B cell (primary cell): ENCODE measurements at regions not wholly inside any gene's neighbourhood (a gene's known extent, or its start where the extent isn't known, plus 50 kb on each side); places are given as distances from the start of the nearest gene placed in this dataset.

Experiments
- ATAC-seq: fragments of 200-7000 bp; cut with Tn5 transposase; one replicate; pipeline ENCODE4 v1.10.0; 2021; ENCODE audit warnings: low read depth, mild to moderate bottlenecking, moderate number of reproducible peaks, moderate library complexity
- CTCF ChIA-PET: fragments of 350-600 bp; sonication (Branson Sonifier 250); formaldehyde crosslinking; loops from one replicate; lab custom pipeline; 2021; ENCODE audit warnings: antibody characterized with exemption, inconsistent platforms; lab: Charles Lee
- POLR2A ChIA-PET: fragments of 350-600 bp; sonication (Branson Sonifier 250); formaldehyde crosslinking; loops from one replicate; lab custom pipeline; 2021; ENCODE audit warnings: antibody characterized with exemption; lab: Charles Lee
- DNase-seq: peaks from one replicate; pipeline ENCODE4 v3.0.0; 2013
- H2AFZ ChIP-seq: 2 replicates; pipeline ENCODE4 v1.6.1; 2012; ENCODE audit warnings: mild to moderate bottlenecking, low read depth, low read length; ENCODE audit not compliant: insufficient read depth, poor library complexity, severe bottlenecking
- H3K27ac ChIP-seq, 2 donors: 1 replicate in 1 of 2; 2 replicates in 1 of 2; pipeline ENCODE4 v1.5.1; 2012 to 2013; ENCODE audit warnings: low read length in 2 of 2, mild to moderate bottlenecking in 2 of 2, moderate library complexity in 1 of 2
- H3K27me3 ChIP-seq, 4 experiments: fragments of 200-600 bp in 1 of 4; sonication (generic) in 1 of 4; replicated peaks in 1 of 4; 1 replicate in 2 of 4; 2 replicates in 2 of 4; pipeline versions ENCODE4 v1.6.1 to v1.7.0; 2013 to 2016; ENCODE audit warnings: low read length in 3 of 4, mild to moderate bottlenecking in 2 of 4, mixed read lengths in 1 of 4, moderate library complexity in 1 of 4; ENCODE audit not compliant: insufficient read depth in 4 of 4, control insufficient read depth in 3 of 4; ENCODE audit errors: control extremely low read depth in 1 of 4
- H3K36me3 ChIP-seq, 2 experiments: replicated peaks in 1 of 2; 1 replicate in 1 of 2; 2 replicates in 1 of 2; pipeline versions ENCODE4 v1.6.1 to v1.7.1; 2013; ENCODE audit warnings: low read length in 1 of 2; ENCODE audit not compliant: insufficient read depth in 2 of 2, control insufficient read depth in 1 of 2; ENCODE audit errors: control extremely low read depth in 1 of 2, extremely low read depth in 1 of 2
- H3K4me1 ChIP-seq, 2 donors: fragments of 200-600 bp in 1 of 2; sonication (generic) in 1 of 2; 1 replicate in 1 of 2; 2 replicates in 1 of 2; pipeline versions ENCODE4 v1.5.1 to v1.6.1; 2013 to 2017; ENCODE audit warnings: low read length in 2 of 2; ENCODE audit not compliant: control insufficient read depth in 2 of 2, insufficient read depth in 2 of 2
- H3K4me2 ChIP-seq: replicated peaks from 2 replicates; pipeline ENCODE3; 2012; ENCODE audit warnings: mild to moderate bottlenecking, low read depth, low read length; ENCODE audit not compliant: poor library complexity, severe bottlenecking
- H3K4me3 ChIP-seq, 5 experiments: fragments of 200-600 bp in 1 of 5; sonication (generic) in 1 of 5; 1 replicate in 3 of 5; 2 replicates in 2 of 5; pipeline versions ENCODE4 v1.5.1 to v1.7.0; 2011 to 2016; ENCODE audit warnings: low read length in 4 of 5, mild to moderate bottlenecking in 4 of 5, low read depth in 2 of 5, control low read depth in 1 of 5, moderate library complexity in 1 of 5; ENCODE audit not compliant: insufficient read depth in 1 of 5; ENCODE audit errors: control extremely low read depth in 1 of 5, extremely low read depth in 1 of 5
- H3K79me2 ChIP-seq: fragments of 200-600 bp; sonication (generic); one replicate; pipeline ENCODE4 v1.6.0; 2016; ENCODE audit warnings: low read length; ENCODE audit not compliant: control insufficient read depth, insufficient read depth
- H3K9ac ChIP-seq: fragments of 200-600 bp; sonication (generic); 2 replicates; pipeline ENCODE4 v1.6.1; 2017; ENCODE audit warnings: mild to moderate bottlenecking, low read length, moderate library complexity
- H3K9me3 ChIP-seq, 3 donors: one replicate each; pipeline versions ENCODE4 v1.6.1 to v1.7.1; 2013; ENCODE audit warnings: low read length in 2 of 3; ENCODE audit not compliant: control insufficient read depth in 2 of 3, insufficient read depth in 1 of 3; ENCODE audit errors: control extremely low read depth in 1 of 3
- H4K20me1 ChIP-seq: 2 replicates; pipeline ENCODE4 v1.6.0; 2012; ENCODE audit warnings: mild to moderate bottlenecking, low read length; ENCODE audit not compliant: insufficient read depth, control insufficient read depth, poor library complexity, severe bottlenecking
- H3K27ac Mint-ChIP-seq: one replicate; pipeline ENCODE4 v1.8.0; 2021; ENCODE audit warnings: mixed read lengths
- H3K27me3 Mint-ChIP-seq: one replicate; pipeline ENCODE4 v1.8.0; 2021; ENCODE audit warnings: mixed read lengths
- H3K4me1 Mint-ChIP-seq: one replicate; pipeline ENCODE4 v1.8.0; 2021; ENCODE audit warnings: mixed read lengths
- H3K4me3 Mint-ChIP-seq: one replicate; pipeline ENCODE4 v1.8.0; 2021; ENCODE audit warnings: mixed read lengths
- H3K9me3 Mint-ChIP-seq: one replicate; pipeline ENCODE4 v1.8.0; 2022; ENCODE audit warnings: mixed read lengths; ENCODE audit not compliant: insufficient read depth
- EZH2 ChIP-seq: IDR thresholded peaks from 2 replicates; pipeline ENCODE4 v1.6.1; 2012; ENCODE audit warnings: borderline replicate concordance, low read depth, mild to moderate bottlenecking, moderate library complexity, low read length; ENCODE audit not compliant: insufficient read depth, poor library complexity, severe bottlenecking
- WGBS: methylation state at CpG from one replicate; pipeline ENCODE4 v1.1.5; 2013; ENCODE audit warnings: missing lambda C conversion rate; ENCODE audit not compliant: insufficient coverage; 5-methylcytosine and 5-hydroxymethylcytosine counted together
- intact Hi-C: fragments of 100-400 bp; cut with micrococcal nuclease; formaldehyde crosslinking; loops from one replicate; pipeline ENCODE4 v1.10.0; 2022
- TF ChIP-seq, protein P1 (sequence below): fragments of 200-600 bp; IDR thresholded peaks from one replicate; pipeline ENCODE4 v1.8.0; 2022; ENCODE audit warnings: antibody characterized with exemption, mild to moderate bottlenecking

DNA sequence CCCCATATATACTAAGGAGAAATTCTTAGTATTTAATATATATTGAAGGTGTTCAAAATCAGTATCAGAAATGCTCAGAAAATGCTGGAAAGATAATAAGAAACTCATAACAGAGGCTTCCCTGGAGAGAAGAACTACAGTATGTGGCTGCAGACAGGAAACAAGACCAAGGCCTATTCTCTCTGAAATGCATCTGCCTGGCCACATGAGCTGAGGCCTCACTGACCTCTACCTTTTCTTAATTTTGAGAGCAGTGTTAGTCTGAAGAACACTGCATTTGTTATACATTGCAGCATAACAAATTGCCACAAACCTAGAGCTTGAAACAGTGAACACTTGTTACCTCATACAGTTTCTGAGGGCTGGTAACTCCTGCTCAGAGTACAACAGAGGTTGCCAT lies 133.4 kb upstream of the SPEF2 start:
- DNase-seq = no peak
- Histone ChIP-seq H3K4me1 (peaks cover 0 to 3% of the 10 kb centered on the region in 2 donors), H3K79me2 (no peaks in the 10 kb centered on the region), H3K4me2 (no peak overlapping the region), H3K27ac (no peak overlapping the region), H3K9me3 (no peaks in the 10 kb centered on the region), H3K27me3 (no peaks in the 10 kb centered on the region), H4K20me1 (no peaks in the 10 kb centered on the region), H3K4me3 (no peak overlapping the region), H3K36me3 (no peaks in the 10 kb centered on the region), H2AFZ (no peak overlapping the region), H3K9ac (no peak overlapping the region)
- no peak for ATAC-seq
- Mint-ChIP-seq H3K27ac (no peak overlapping the region), H3K9me3 (peaks cover 3% of the 10 kb centered on the region), H3K4me1 (peaks cover 6% of the 10 kb centered on the region), H3K27me3 (no peaks in the 10 kb centered on the region), H3K4me3 (no peak overlapping the region)
- TF ChIP-seq EZH2 = no peak
- TF ChIP-seq, protein P1, sequence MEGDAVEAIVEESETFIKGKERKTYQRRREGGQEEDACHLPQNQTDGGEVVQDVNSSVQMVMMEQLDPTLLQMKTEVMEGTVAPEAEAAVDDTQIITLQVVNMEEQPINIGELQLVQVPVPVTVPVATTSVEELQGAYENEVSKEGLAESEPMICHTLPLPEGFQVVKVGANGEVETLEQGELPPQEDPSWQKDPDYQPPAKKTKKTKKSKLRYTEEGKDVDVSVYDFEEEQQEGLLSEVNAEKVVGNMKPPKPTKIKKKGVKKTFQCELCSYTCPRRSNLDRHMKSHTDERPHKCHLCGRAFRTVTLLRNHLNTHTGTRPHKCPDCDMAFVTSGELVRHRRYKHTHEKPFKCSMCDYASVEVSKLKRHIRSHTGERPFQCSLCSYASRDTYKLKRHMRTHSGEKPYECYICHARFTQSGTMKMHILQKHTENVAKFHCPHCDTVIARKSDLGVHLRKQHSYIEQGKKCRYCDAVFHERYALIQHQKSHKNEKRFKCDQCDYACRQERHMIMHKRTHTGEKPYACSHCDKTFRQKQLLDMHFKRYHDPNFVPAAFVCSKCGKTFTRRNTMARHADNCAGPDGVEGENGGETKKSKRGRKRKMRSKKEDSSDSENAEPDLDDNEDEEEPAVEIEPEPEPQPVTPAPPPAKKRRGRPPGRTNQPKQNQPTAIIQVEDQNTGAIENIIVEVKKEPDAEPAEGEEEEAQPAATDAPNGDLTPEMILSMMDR = no peak
- ChIA-PET POLR2A (no interaction called here), CTCF (interaction anchor here (0.6 kb wide), 1 partner anchor 394 kb away, joined by 4 read pairs; no protein-coding TSS in a partner anchor)
- intact Hi-C loops = no loop called here

DNA sequence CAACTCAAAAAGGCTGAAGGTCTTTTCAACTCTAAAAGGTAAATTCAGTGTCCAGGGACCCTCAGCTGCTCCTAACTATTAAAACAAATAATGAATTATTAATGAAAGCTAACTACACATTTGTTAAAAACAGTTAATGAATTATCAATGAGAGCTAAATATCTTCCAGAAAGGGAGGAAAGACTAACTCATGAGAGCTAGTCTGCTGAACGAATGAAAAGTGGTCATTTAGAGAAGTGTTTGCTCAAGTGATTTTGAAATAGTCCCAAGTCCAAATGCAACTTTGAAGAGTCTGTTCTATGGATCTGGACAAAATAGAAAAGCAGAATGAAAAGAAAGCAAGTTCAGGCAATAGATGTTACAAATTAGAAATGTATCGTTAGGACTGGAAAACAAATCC lies 133.9 kb upstream of the SPEF2 start:
- H3K36me3 ChIP-seq = no peaks in the 10 kb centered on the region
- ChIA-PET POLR2A (no interaction called here), CTCF (interaction anchor here (0.6 kb wide), 1 partner anchor 393 kb away, joined by 4 read pairs; no protein-coding TSS in a partner anchor)
- H3K4me3 Mint-ChIP-seq = no peak overlapping the region
- no peaks in the 10 kb centered on the region for H3K9me3 ChIP-seq
- no peak overlapping the region for H3K4me3 ChIP-seq
- intact Hi-C loops = no loop called here
- H3K4me1 ChIP-seq = peaks cover 0 to 4% of the 10 kb centered on the region in 2 donors
- no peaks in the 10 kb centered on the region for H3K27me3 Mint-ChIP-seq
- H2AFZ ChIP-seq = no peak overlapping the region
- peaks cover 9% of the 10 kb centered on the region for H3K4me1 Mint-ChIP-seq
- no peak overlapping the region for H3K9ac ChIP-seq
- no peaks in the 10 kb centered on the region for H3K27me3 ChIP-seq
- ATAC-seq (no peak), DNase-seq (no peak)
- no peak overlapping the region for H3K27ac ChIP-seq
- no peak overlapping the region for H3K4me2 ChIP-seq
- TF ChIP-seq, protein P1 = no peak
- no peak for TF ChIP-seq EZH2
- no peaks in the 10 kb centered on the region for H4K20me1 ChIP-seq
- H3K79me2 ChIP-seq = no peaks in the 10 kb centered on the region
- peaks cover 3% of the 10 kb centered on the region for H3K9me3 Mint-ChIP-seq
- 86% methylated on average over 1 of the region's 2 CpGs for WGBS
- H3K27ac Mint-ChIP-seq = no peak overlapping the region
